ENCODE measurements at regions not wholly inside any gene's neighbourhood (a gene's known extent, or its start where the extent isn't known, plus 50 kb on each side); places are given as distances from the start of the nearest gene placed in this dataset.

DNA sequence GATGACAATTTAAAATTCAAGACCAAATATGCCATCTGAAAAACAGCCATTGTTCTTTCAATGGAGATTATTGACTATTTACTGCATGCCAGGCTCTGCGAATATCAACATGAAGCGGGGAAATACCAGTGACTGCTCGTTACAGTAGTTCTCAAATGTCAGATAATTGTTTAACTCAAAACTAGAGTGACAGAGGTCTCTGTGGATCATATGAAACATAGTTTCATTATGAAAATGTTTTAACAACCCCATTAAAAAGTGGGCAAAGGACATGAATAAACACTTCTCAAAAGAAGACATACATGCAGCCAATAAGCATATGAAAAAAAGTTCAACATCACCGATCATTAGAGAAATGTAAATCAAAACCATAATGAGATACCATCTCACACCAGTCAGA is 50.0 kb upstream of the GPR149 start:
- TF ChIP-seq, protein P1, sequence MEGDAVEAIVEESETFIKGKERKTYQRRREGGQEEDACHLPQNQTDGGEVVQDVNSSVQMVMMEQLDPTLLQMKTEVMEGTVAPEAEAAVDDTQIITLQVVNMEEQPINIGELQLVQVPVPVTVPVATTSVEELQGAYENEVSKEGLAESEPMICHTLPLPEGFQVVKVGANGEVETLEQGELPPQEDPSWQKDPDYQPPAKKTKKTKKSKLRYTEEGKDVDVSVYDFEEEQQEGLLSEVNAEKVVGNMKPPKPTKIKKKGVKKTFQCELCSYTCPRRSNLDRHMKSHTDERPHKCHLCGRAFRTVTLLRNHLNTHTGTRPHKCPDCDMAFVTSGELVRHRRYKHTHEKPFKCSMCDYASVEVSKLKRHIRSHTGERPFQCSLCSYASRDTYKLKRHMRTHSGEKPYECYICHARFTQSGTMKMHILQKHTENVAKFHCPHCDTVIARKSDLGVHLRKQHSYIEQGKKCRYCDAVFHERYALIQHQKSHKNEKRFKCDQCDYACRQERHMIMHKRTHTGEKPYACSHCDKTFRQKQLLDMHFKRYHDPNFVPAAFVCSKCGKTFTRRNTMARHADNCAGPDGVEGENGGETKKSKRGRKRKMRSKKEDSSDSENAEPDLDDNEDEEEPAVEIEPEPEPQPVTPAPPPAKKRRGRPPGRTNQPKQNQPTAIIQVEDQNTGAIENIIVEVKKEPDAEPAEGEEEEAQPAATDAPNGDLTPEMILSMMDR (IDR thresholded peaks at IDR 0.05; ENCODE audit: extremely low read depth, insufficient read depth, missing control alignments) = no peak
- DNase-seq (ENCODE audit: low spot score) = no peak
- in situ Hi-C loops (cut with MboI; ENCODE audit: low pct_unique_long_range_greater_than_20kb, low sequenced_read_pairs, unreplicated experiment) = no loop called here
